HG03280 (cell line): ENCODE measurements at regions not wholly inside any gene's neighbourhood (a gene's known extent, or its start where the extent isn't known, plus 50 kb on each side); places are given as distances from the start of the nearest gene placed in this dataset.

ENCODE experiments used
- ATAC-seq: cut with Tn5 transposase; IDR thresholded peaks from one replicate; pipeline ENCODE4 v1.9.1; 2021; ENCODE audit warnings: mild to moderate bottlenecking, moderate library complexity; ENCODE audit not compliant: unreplicated experiment

GRCh38 chr14:101174980-101175606, 271.6 kb upstream of the RTL1 start:
- ATAC-seq: no peak

GRCh38 chr14:101175731-101176534, 272.4 kb upstream of the RTL1 start:
- ATAC-seq: no peak

- ATAC-seq: no peak
Observed at GRCh38 chr14:101176535-101177205, 273.1 kb upstream of the RTL1 start.

GRCh38 chr14:101177301-101177971, 273.9 kb upstream of the RTL1 start:
- ATAC-seq: no peak

GRCh38 chr14:101178184-101179072, 274.9 kb upstream of the RTL1 start:
- no peak for ATAC-seq

- ATAC-seq: no peak
Observed at GRCh38 chr14:101179691-101180211, 276.2 kb upstream of the RTL1 start.

- ATAC-seq: no peak
Observed at GRCh38 chr14:101181446-101182313, 278.2 kb upstream of the RTL1 start.

GRCh38 chr14:101182476-101182875, 279.0 kb upstream of the RTL1 start:
- no peak for ATAC-seq

- ATAC-seq: no peak
Observed at GRCh38 chr14:101183376-101184103, 280.0 kb upstream of the RTL1 start.

GRCh38 chr14:101184104-101184455, 280.6 kb upstream of the RTL1 start:
- ATAC-seq: no peak

- ATAC-seq: no peak
Observed at GRCh38 chr14:101184572-101184971, 281.1 kb upstream of the RTL1 start.

GRCh38 chr14:101185073-101185835, 281.7 kb upstream of the RTL1 start:
- ATAC-seq: no peak

GRCh38 chr14:101185946-101186345, 282.4 kb upstream of the RTL1 start:
- ATAC-seq: no peak

GRCh38 chr14:101186544-101186943, 283.0 kb upstream of the RTL1 start:
- ATAC-seq: no peak

- no peak for ATAC-seq
Observed at GRCh38 chr14:101186992-101187815, 283.7 kb upstream of the RTL1 start.

- ATAC-seq: no peak
Observed at GRCh38 chr14:101187816-101188570, 284.5 kb upstream of the RTL1 start.
